Fibroblast of mammary gland (primary cell): ENCODE measurements at regions not wholly inside any gene's neighbourhood (a gene's known extent, or its start where the extent isn't known, plus 50 kb on each side); places are given as distances from the start of the nearest gene placed in this dataset.

Experiments used
- DNase-seq: peaks from one replicate; pipeline ENCODE4 v3.0.0-alpha.2; 2010; ENCODE audit warnings: low read depth
- H3K4me3 ChIP-seq: 2 replicates; pipeline ENCODE4 v1.5.1; 2011; ENCODE audit warnings: low read depth, mild to moderate bottlenecking, low read length, moderate library complexity; ENCODE audit not compliant: control insufficient read depth
- TF ChIP-seq, protein P1 (sequence below): conservative IDR thresholded peaks from 2 replicates; pipeline ENCODE4 v1.5.1; 2011; ENCODE audit warnings: low read depth, low read length, inconsistent platforms; ENCODE audit not compliant: control insufficient read depth, insufficient read depth

DNA sequence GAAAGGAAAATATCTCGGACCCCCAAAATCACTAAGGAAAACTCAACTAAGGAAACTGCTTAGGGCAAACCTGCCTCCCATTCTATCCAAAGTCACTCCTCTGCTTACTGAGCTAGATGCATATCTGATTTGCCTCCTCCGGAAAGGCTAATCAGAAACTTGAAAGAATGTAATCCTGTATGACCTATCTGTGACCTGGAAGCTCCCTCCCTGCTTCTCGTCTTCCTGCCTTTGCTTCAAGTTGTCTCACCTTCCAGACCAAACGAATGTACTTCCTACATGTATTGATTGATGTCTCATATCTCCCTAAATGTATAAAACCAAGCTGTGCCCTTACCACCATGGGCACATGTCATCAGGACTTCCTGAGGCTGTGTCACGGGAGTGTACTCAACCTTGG, 58.1 kb upstream of the SEC61G start:
- H3K4me3 ChIP-seq = no peak overlapping the region
- TF ChIP-seq, protein P1, sequence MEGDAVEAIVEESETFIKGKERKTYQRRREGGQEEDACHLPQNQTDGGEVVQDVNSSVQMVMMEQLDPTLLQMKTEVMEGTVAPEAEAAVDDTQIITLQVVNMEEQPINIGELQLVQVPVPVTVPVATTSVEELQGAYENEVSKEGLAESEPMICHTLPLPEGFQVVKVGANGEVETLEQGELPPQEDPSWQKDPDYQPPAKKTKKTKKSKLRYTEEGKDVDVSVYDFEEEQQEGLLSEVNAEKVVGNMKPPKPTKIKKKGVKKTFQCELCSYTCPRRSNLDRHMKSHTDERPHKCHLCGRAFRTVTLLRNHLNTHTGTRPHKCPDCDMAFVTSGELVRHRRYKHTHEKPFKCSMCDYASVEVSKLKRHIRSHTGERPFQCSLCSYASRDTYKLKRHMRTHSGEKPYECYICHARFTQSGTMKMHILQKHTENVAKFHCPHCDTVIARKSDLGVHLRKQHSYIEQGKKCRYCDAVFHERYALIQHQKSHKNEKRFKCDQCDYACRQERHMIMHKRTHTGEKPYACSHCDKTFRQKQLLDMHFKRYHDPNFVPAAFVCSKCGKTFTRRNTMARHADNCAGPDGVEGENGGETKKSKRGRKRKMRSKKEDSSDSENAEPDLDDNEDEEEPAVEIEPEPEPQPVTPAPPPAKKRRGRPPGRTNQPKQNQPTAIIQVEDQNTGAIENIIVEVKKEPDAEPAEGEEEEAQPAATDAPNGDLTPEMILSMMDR = no peak
- no peak for DNase-seq

DNA sequence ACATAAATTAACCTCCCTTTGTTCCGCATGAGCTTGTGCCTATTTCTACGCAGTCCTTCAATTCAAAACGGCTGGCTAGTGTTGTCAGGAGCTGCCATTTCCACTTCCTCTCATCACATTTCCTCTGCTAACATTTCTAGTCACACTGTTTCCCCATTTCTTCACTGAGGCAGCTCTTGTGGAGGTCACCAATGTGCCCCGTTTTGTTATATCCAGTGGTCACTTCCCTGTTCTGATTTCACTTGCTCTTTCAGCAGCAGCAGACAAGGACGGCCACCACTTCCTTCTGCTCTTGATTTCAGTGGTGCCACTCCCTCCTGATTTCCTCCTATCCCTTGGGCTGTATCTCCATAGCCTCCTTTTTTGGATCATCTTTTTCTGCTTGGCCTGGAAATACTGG, 64.8 kb upstream of the SEC61G start:
- TF ChIP-seq, protein P1 = no peak
- DNase-seq = no peak
- H3K4me3 ChIP-seq = no peak overlapping the region

DNA sequence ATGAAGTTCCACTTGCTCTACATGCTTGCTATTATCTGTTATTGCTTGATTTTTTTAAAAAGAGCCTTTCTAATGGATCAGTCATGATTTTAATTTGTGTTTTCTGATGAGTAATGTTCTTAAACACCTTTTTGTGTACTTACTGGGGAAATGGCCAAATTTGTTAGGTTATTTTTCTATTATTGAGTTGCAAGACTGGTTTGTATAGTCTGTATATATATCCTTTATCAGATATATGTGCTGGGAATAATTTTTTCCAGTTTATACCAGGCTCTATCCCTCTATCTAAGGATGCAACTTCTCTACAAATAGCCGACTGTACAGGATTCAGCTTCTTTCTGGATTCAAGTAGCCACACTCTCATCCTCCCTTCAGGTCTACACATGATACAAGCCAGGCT, 65.6 kb upstream of the SEC61G start:
- DNase-seq = no peak
- H3K4me3 ChIP-seq = no peak overlapping the region
- TF ChIP-seq, protein P1 = no peak

DNA sequence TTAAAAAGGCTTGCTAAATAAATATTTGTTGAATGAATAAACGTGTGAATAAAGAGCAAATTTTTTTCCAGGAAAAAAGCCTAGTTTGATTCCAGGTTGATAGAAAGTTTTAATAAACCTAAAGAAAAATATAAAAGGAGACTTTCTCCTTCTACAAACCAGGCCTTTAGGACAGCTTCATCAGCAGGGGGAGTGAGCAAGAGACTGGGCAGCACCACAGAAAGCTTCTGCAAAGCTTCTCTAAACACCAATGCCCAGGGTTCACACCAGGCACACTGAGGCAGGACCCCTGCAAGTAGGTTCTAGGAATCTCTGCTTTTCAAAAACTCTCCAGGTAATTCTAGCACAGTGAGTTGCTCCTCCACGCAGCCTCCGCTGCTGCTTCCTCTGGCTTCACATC, 66.4 kb upstream of the SEC61G start:
- DNase-seq = no peak

DNA sequence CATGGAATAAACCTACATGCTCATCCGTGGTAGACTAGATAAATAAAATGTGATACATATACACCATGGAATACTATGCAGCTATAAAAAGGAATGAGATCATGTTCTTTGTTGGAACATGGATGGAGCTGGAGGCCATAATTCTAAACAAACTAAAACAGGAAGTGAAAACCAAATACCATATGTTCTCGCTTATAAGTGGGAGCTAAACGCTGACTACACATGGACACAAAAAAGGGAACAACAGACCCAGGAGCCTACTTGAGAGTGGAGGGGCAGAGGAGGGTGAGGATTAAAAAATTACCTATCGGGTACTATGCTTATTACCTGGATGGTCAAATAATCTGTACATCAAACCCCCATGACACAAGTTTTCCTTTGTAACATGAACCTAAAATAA, 68.7 kb upstream of the SEC61G start:
- H3K4me3 ChIP-seq = no peak overlapping the region
- TF ChIP-seq, protein P1 = no peak
- no peak for DNase-seq

More for the DNA sequence above, 66.4 kb upstream of the SEC61G start:
- TF ChIP-seq, protein P1 = no peak
- no peak overlapping the region for H3K4me3 ChIP-seq

DNA sequence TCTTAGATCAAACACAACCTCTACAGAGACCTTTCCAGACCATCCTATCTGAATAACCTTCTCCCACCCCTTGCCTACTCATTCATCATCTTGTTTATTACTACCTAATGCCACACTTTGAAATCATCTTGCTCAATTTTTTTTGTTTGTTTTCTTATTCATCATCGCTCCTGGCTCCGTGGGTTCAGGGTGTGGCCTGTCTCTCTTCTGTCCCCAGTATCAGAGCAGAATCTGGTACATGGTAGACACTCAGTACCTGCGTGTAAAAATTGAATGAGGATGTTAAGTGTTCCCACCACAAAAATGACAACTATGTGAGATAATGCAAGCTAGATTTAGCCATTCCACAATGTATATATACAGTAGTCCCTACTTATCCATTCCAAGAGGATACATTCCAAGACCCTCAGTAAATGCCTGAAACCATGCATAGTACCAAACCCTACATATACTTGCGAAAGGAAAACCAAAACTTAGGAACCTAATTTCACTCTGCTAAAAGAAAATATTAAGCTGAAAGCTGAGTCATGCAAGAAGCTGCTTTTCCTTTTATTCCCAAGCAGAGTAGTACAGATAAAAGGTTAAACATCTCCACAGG, 72.1 kb upstream of the SEC61G start:
- TF ChIP-seq, protein P1 = no peak
- no peak for DNase-seq
- H3K4me3 ChIP-seq = no peak overlapping the region

DNA sequence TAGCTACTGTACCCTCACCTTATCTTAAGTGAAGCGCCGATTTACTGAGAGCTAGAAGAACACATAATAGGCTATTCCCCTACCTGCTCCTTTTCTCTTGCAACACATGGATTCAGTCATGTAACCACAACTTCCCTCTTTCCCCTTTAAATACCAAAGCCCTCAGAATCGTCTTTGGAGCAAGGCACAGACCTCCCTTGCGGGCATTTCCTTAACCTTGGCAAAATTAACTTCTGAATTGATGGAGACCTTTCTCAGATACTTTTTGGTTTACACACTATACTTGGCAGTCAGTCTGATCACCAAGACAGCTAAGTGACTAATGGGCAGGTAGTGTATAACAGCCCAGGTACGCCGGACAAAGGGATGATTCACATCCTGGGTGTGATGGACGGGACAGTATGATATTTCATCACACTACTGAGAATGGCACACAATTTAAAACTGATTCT, 72.7 kb upstream of the SEC61G start:
- no peak for DNase-seq
- TF ChIP-seq, protein P1 = no peak
- no peak overlapping the region for H3K4me3 ChIP-seq
